WI38 (cell line): ENCODE measurements at regions not wholly inside any gene's neighbourhood (a gene's known extent, or its start where the extent isn't known, plus 50 kb on each side); places are given as distances from the start of the nearest gene placed in this dataset.

Source experiments
- H3K4me3 ChIP-seq: 2 replicates; pipeline ENCODE4 v1.5.1; 2011; ENCODE audit warnings: low read depth, mild to moderate bottlenecking, control low read depth, low read length
- CTCF ChIP-seq: IDR thresholded peaks from 2 replicates; pipeline ENCODE4 v1.5.1; 2012; ENCODE audit warnings: low read depth, mild to moderate bottlenecking, control low read depth, low read length

GRCh38 chr10:8790390-8790789, 735.9 kb downstream of the GATA3 start:
- no peak for TF ChIP-seq CTCF
- H3K4me3 ChIP-seq, result no peak overlapping the region

- H3K4me3 ChIP-seq, result no peak overlapping the region
- TF ChIP-seq CTCF, result no peak
These were observed 740.4 kb downstream of the GATA3 start for GRCh38 chr10:8794860-8795259.

GRCh38 chr10:8800426-8800825, 745.9 kb downstream of the GATA3 start:
- H3K4me3 ChIP-seq, result no peak overlapping the region
- TF ChIP-seq CTCF, result no peak

GRCh38 chr10:8803992-8804391, 749.5 kb downstream of the GATA3 start:
- no peak overlapping the region for H3K4me3 ChIP-seq
- no peak for TF ChIP-seq CTCF

GRCh38 chr10:8810677-8811076, 756.2 kb downstream of the GATA3 start:
- no peak for TF ChIP-seq CTCF
- no peak overlapping the region for H3K4me3 ChIP-seq

GRCh38 chr10:8811201-8811600, 756.7 kb downstream of the GATA3 start:
- TF ChIP-seq CTCF, result no peak
- no peak overlapping the region for H3K4me3 ChIP-seq

GRCh38 chr10:8815969-8816368, 761.5 kb downstream of the GATA3 start:
- TF ChIP-seq CTCF, result no peak
- no peak overlapping the region for H3K4me3 ChIP-seq
